H9 (cell line): ENCODE measurements at regions not wholly inside any gene's neighbourhood (a gene's known extent, or its start where the extent isn't known, plus 50 kb on each side); places are given as distances from the start of the nearest gene placed in this dataset.

Source experiments
- DNase-seq: peaks from one replicate; pipeline ENCODE4 v3.0.0-alpha.2; 2017
- H2AFZ ChIP-seq: one replicate; pipeline ENCODE4 v1.6.1; 2013; ENCODE audit warnings: mild to moderate bottlenecking, low read length, control low read depth, moderate library complexity
- H2AK5ac ChIP-seq: 2 replicates; pipeline ENCODE4 v1.6.1; 2013; ENCODE audit warnings: low read length, control low read depth, mixed read lengths; ENCODE audit not compliant: insufficient read length
- H2BK120ac ChIP-seq: one replicate; pipeline ENCODE4 v1.6.1; 2013; ENCODE audit warnings: low read depth, mild to moderate bottlenecking, low read length, control low read depth, inconsistent platforms; ENCODE audit not compliant: poor library complexity, severe bottlenecking
- H2BK12ac ChIP-seq: 2 replicates; pipeline ENCODE4 v1.6.1; 2013; ENCODE audit warnings: low read length, control low read depth, mixed read lengths, low read depth; ENCODE audit not compliant: insufficient read length
- H2BK15ac ChIP-seq: 2 replicates; pipeline ENCODE4 v1.6.1; 2013; ENCODE audit warnings: low read depth, low read length, control low read depth
- H2BK20ac ChIP-seq: one replicate; pipeline ENCODE4 v1.6.1; 2013; ENCODE audit warnings: low read depth, mild to moderate bottlenecking, low read length, control low read depth, inconsistent platforms; ENCODE audit not compliant: poor library complexity, severe bottlenecking
- H2BK5ac ChIP-seq: 2 replicates; pipeline ENCODE4 v1.6.1; 2013; ENCODE audit warnings: low read length, control low read depth, mixed read lengths; ENCODE audit not compliant: insufficient read length
- H3K14ac ChIP-seq: 2 replicates; pipeline ENCODE4 v1.6.1; 2013; ENCODE audit warnings: low read length, control low read depth; ENCODE audit not compliant: insufficient read depth
- H3K18ac ChIP-seq: 2 replicates; pipeline ENCODE4 v1.6.1; 2013; ENCODE audit warnings: low read depth, mild to moderate bottlenecking, mixed read lengths, low read length, control low read depth; ENCODE audit not compliant: insufficient read length
- H3K23ac ChIP-seq: 2 replicates; pipeline ENCODE4 v1.6.1; 2013; ENCODE audit warnings: low read length, control low read depth, mixed read lengths, low read depth; ENCODE audit not compliant: insufficient read length
- H3K23me2 ChIP-seq: 2 replicates; pipeline ENCODE4 v1.6.1; 2013; ENCODE audit warnings: low read depth, mild to moderate bottlenecking, mixed read lengths, low read length, control low read depth; ENCODE audit not compliant: insufficient read length, poor library complexity, severe bottlenecking
- H3K27ac ChIP-seq: 2 replicates; pipeline ENCODE4 v1.5.1; 2013; ENCODE audit warnings: low read length, control low read depth, mixed read lengths, low read depth; ENCODE audit not compliant: insufficient read length
- H3K27me3 ChIP-seq: 2 replicates; pipeline ENCODE4 v1.6.1; 2013; ENCODE audit warnings: low read length, control low read depth, inconsistent platforms; ENCODE audit not compliant: insufficient read depth
- H3K4ac ChIP-seq: 2 replicates; pipeline ENCODE4 v1.6.1; 2013; ENCODE audit warnings: low read depth, mild to moderate bottlenecking, control low read depth, inconsistent platforms, low read length, moderate library complexity
- H3K4me1 ChIP-seq: 2 replicates; pipeline ENCODE4 v1.6.1; 2013; ENCODE audit warnings: low read length, control low read depth, inconsistent platforms; ENCODE audit not compliant: insufficient read depth
- H3K4me2 ChIP-seq: 2 replicates; pipeline ENCODE4 v1.6.1; 2013; ENCODE audit warnings: low read length, control low read depth, mixed read lengths; ENCODE audit not compliant: insufficient read length, insufficient read depth
- H3K56ac ChIP-seq: 2 replicates; pipeline ENCODE4 v1.6.1; 2013; ENCODE audit warnings: low read depth, mild to moderate bottlenecking, mixed read lengths, low read length, control low read depth; ENCODE audit not compliant: insufficient read length
- H3K79me1 ChIP-seq: 2 replicates; pipeline ENCODE4 v1.6.1; 2013; ENCODE audit warnings: low read depth, mild to moderate bottlenecking, moderate library complexity, low read length, control low read depth, inconsistent platforms; ENCODE audit not compliant: insufficient read depth, poor library complexity, severe bottlenecking
- H3K79me2 ChIP-seq: 2 replicates; pipeline ENCODE4 v1.6.1; 2013; ENCODE audit warnings: low read length, control low read depth, inconsistent platforms; ENCODE audit not compliant: insufficient read depth
- H3K9ac ChIP-seq: 2 replicates; pipeline ENCODE4 v1.6.1; 2013; ENCODE audit warnings: low read length, control low read depth, mixed read lengths; ENCODE audit not compliant: insufficient read length; ENCODE audit errors: extremely low read depth
- H3K9me3 ChIP-seq: one replicate; pipeline ENCODE4 v1.6.1; 2013; ENCODE audit warnings: low read depth, low read length, inconsistent platforms; ENCODE audit not compliant: control insufficient read depth
- H3T11ph ChIP-seq: one replicate; pipeline ENCODE4 v1.6.1; 2013; ENCODE audit warnings: mild to moderate bottlenecking, low read length, control low read depth, inconsistent platforms
- H4K20me1 ChIP-seq: one replicate; pipeline ENCODE4 v1.6.1; 2013; ENCODE audit not compliant: control insufficient read depth, insufficient read length, insufficient read depth
- H4K5ac ChIP-seq: 2 replicates; pipeline ENCODE4 v1.6.1; 2013; ENCODE audit warnings: low read depth, mild to moderate bottlenecking, mixed read lengths, low read length, control low read depth; ENCODE audit not compliant: insufficient read length
- H4K8ac ChIP-seq: replicated peaks from 2 replicates; pipeline ENCODE4 v1.6.1; 2013; ENCODE audit warnings: low read length, control low read depth, mixed read lengths, low read depth; ENCODE audit not compliant: insufficient read length
- H4K91ac ChIP-seq: 2 replicates; pipeline ENCODE4 v1.6.1; 2013; ENCODE audit warnings: low read depth, mild to moderate bottlenecking, moderate library complexity, mixed read lengths, low read length, control low read depth; ENCODE audit not compliant: insufficient read length
- H3K27ac Mint-ChIP-seq, 3 experiments: 2 replicates in 2 of 3; 3 replicates in 1 of 3; pipeline ENCODE4 v1.8.0; 2020 to 2021; ENCODE audit warnings: mixed read lengths in 3 of 3, mild to moderate bottlenecking in 1 of 3, moderate library complexity in 1 of 3
- H3K27me3 Mint-ChIP-seq: 2 replicates; pipeline ENCODE4 v1.8.0; 2021; ENCODE audit warnings: low read depth, mild to moderate bottlenecking, moderate library complexity, mixed read lengths
- H3K36me3 Mint-ChIP-seq, 3 experiments: 2 replicates in 2 of 3; 3 replicates in 1 of 3; pipeline ENCODE4 v1.8.0; 2020 to 2021; ENCODE audit warnings: low read depth in 3 of 3, mixed read lengths in 3 of 3; ENCODE audit not compliant: insufficient read depth in 1 of 3
- H3K4me1 Mint-ChIP-seq, 2 experiments: 2 replicates each; pipeline ENCODE4 v1.8.0; 2020; ENCODE audit warnings: mixed read lengths in 2 of 2
- H3K4me3 Mint-ChIP-seq, 2 experiments: 2 replicates in 1 of 2; 3 replicates in 1 of 2; pipeline ENCODE4 v1.8.0; 2020 to 2021; ENCODE audit warnings: mild to moderate bottlenecking in 2 of 2, mixed read lengths in 2 of 2, moderate library complexity in 1 of 2
- H3K9me3 Mint-ChIP-seq, 2 experiments: 2 replicates in 1 of 2; 3 replicates in 1 of 2; pipeline ENCODE4 v1.8.0; 2020; ENCODE audit warnings: mild to moderate bottlenecking in 2 of 2, mixed read lengths in 2 of 2, moderate library complexity in 1 of 2
- CTCF ChIP-seq: fragments of 200-600 bp; sonication (generic); conservative IDR thresholded peaks from 3 replicates; pipeline ENCODE4 v1.8.0; 2021; ENCODE audit warnings: antibody characterized with exemption, mild to moderate bottlenecking
- WGBS: extraction: QIAGEN DNeasy Blood & Tissue Kit; methylation state at CpG from one replicate; pipeline ENCODE4 v1.1.7; 2013; ENCODE audit warnings: missing lambda C conversion rate, low lambda C conversion rate, mixed read lengths; ENCODE audit not compliant: insufficient read length; ENCODE audit errors: extremely low coverage; 5-methylcytosine and 5-hydroxymethylcytosine counted together

GRCh38 chr13:106299621-106300020 lies 235.8 kb downstream of the EFNB2 start:
- Histone ChIP-seq H3K27ac (no peak overlapping the region), H2AFZ (no peak overlapping the region), H2AK5ac (no peak overlapping the region), H3T11ph (no peak overlapping the region), H3K23me2 (no peaks in the 10 kb centered on the region), H3K4me2 (no peak overlapping the region), H3K56ac (no peak overlapping the region), H3K4me1 (no peaks in the 10 kb centered on the region), H4K91ac (no peak overlapping the region), H2BK15ac (no peak overlapping the region), H2BK5ac (no peak overlapping the region), H3K14ac (no peak overlapping the region), H3K18ac (no peak overlapping the region), H3K4ac (no peak overlapping the region), H4K20me1 (no peaks in the 10 kb centered on the region), H3K79me2 (no peaks in the 10 kb centered on the region), H2BK120ac (no peak overlapping the region), H3K23ac (no peak overlapping the region), H3K9ac (no peak overlapping the region), H2BK20ac (no peak overlapping the region), H3K27me3 (no peaks in the 10 kb centered on the region), H4K5ac (no peak overlapping the region), H3K9me3 (peaks cover 5% of the 10 kb centered on the region), H4K8ac (no peak overlapping the region), H2BK12ac (no peak overlapping the region), H3K79me1 (no peaks in the 10 kb centered on the region)
- no CpG with 5 or more reads among the region's 5 CpGs for WGBS
- peaks cover 17 to 23% of the 10 kb centered on the region in 2 experiments for H3K4me1 Mint-ChIP-seq
- no peak for DNase-seq
- H3K27ac Mint-ChIP-seq, result no peak overlapping the region
- no peak overlapping the region for H3K4me3 Mint-ChIP-seq
- peaks cover 31 to 46% of the 10 kb centered on the region in 2 experiments for H3K9me3 Mint-ChIP-seq
- no peak for TF ChIP-seq CTCF
- peaks cover 27 to 55% (median 30%) of the 10 kb centered on the region in 3 experiments; a peak in 6 of 7 replicates for H3K36me3 Mint-ChIP-seq
- H3K27me3 Mint-ChIP-seq, result peaks cover 2% of the 10 kb centered on the region; the same call in 1 of the 2 replicates
